Stimulated activated CD4-positive, alpha-beta T cell treated with anti-CD3 and anti-CD28 coated beads, Interleukin-15, amount 100 ng/mL, for 24 hours (primary cell): ENCODE measurements at regions not wholly inside any gene's neighbourhood (a gene's known extent, or its start where the extent isn't known, plus 50 kb on each side); places are given as distances from the start of the nearest gene placed in this dataset.

Experiments
- DNase-seq: peaks from one replicate; pipeline ENCODE4 v3.0.0-alpha.2; 2020

GRCh38 chr1:96998466-96998865 lies 276.9 kb downstream of the PTBP2 start:
- DNase-seq = no peak

GRCh38 chr1:96999191-96999590 lies 277.6 kb downstream of the PTBP2 start:
- DNase-seq = no peak

- DNase-seq = no peak
Observed at GRCh38 chr1:97004054-97004453, 282.5 kb downstream of the PTBP2 start.

GRCh38 chr1:97004743-97005142 lies 283.2 kb downstream of the PTBP2 start:
- DNase-seq = no peak

GRCh38 chr1:97006044-97006661 lies 284.6 kb downstream of the PTBP2 start:
- no peak for DNase-seq

- DNase-seq = no peak
Observed at GRCh38 chr1:97007840-97008604, 286.4 kb downstream of the PTBP2 start.

- no peak for DNase-seq
Observed at GRCh38 chr1:97010566-97011264, 289.1 kb downstream of the PTBP2 start.

GRCh38 chr1:97013136-97013535 lies 291.6 kb downstream of the PTBP2 start:
- DNase-seq = no peak

GRCh38 chr1:97013941-97014340 lies 292.4 kb downstream of the PTBP2 start:
- DNase-seq = no peak

- no peak for DNase-seq
Observed at GRCh38 chr1:97014426-97014825, 292.8 kb downstream of the PTBP2 start.

- no peak for DNase-seq
Observed at GRCh38 chr1:97017895-97018294, 296.3 kb downstream of the PTBP2 start.
